HCT116 (cell line): ENCODE measurements at regions not wholly inside any gene's neighbourhood (a gene's known extent, or its start where the extent isn't known, plus 50 kb on each side); places are given as distances from the start of the nearest gene placed in this dataset.

ENCODE experiments used
- ATAC-seq: fragments of 200-7000 bp; cut with Tn5 transposase; 2 replicates; pipeline ENCODE4 v1.9.1; 2020; ENCODE audit warnings: mild to moderate bottlenecking, moderate library complexity
- BruUV-seq: library from RNA; stranded (reverse); fragments of 400-500 nt; replicated peaks from 2 replicates; lab custom pipeline; 2021; lab: Mats Ljungman, UMichigan
- CTCF ChIA-PET: fragments of 300-600 bp; sonication (Branson Sonifier 250); formaldehyde crosslinking; loops from one replicate; lab custom pipeline; 2021; ENCODE audit warnings: antibody characterized with exemption; lab: Charles Lee
- POLR2A ChIA-PET: fragments of 300-600, 350-600 bp; sonication (Branson Sonifier 250); formaldehyde crosslinking; loops from one replicate; lab custom pipeline; 2021; ENCODE audit warnings: antibody characterized with exemption; lab: Charles Lee
- RAD21 ChIA-PET, 2 experiments: fragments of 300-600 bp; sonication (Branson Sonifier 250); formaldehyde crosslinking; loops; one replicate each; lab custom pipeline; 2023; ENCODE audit warnings: low total read pairs in 2 of 2; ENCODE audit not compliant: uncharacterized antibody in 2 of 2, unreplicated experiment in 2 of 2, low non-redundant PET in 1 of 2; lab: Charles Lee
- DNase-seq: peaks from one replicate; pipeline ENCODE4 v3.0.0-alpha.2; 2010; ENCODE audit warnings: low read depth, low spot score
- H2AFZ ChIP-seq: fragments of 200-600 bp; shearing (Covaris generic), sonication (generic); 2 replicates; pipeline ENCODE4 v1.6.1; 2017; ENCODE audit warnings: low read depth, mixed run types, mixed read lengths, antibody characterized with exemption, low read length; ENCODE audit not compliant: poor library complexity, severe bottlenecking
- H3K27ac ChIP-seq: 2 replicates; pipeline ENCODE4 v1.5.1; 2012; ENCODE audit warnings: low read depth, low read length
- H3K27me3 ChIP-seq: fragments of 200-600 bp; sonication (generic); 2 replicates; pipeline ENCODE4 v1.6.1; 2016; ENCODE audit warnings: mixed run types, low read length, mixed read lengths; ENCODE audit not compliant: insufficient read depth
- H3K36me3 ChIP-seq, 2 experiments: fragments of 200-500 bp in 1 of 2; fragments of 200-600 bp in 1 of 2; sonication (Bioruptor generic) in 1 of 2; sonication (generic) in 1 of 2; 2 replicates each; pipeline versions ENCODE4 v1.5.1 to v1.6.1; 2014 to 2016; ENCODE audit warnings: low read length in 2 of 2, inconsistent platforms in 1 of 2, mixed read lengths in 1 of 2, mixed run types in 1 of 2; ENCODE audit not compliant: insufficient read depth in 2 of 2, control insufficient read depth in 1 of 2
- H3K4me1 ChIP-seq, 2 experiments: fragments of 200-600 bp in 1 of 2; sonication (generic) in 1 of 2; 2 replicates each; pipeline versions ENCODE4 v1.5.1 to v1.6.1; 2012 to 2017; ENCODE audit warnings: low read length in 2 of 2, inconsistent platforms in 1 of 2, mild to moderate bottlenecking in 1 of 2, mixed read lengths in 1 of 2, mixed run types in 1 of 2, moderate library complexity in 1 of 2; ENCODE audit not compliant: insufficient read depth in 2 of 2, control insufficient read depth in 1 of 2
- H3K4me2 ChIP-seq: fragments of 200-600 bp; sonication (generic); 2 replicates; pipeline ENCODE4 v1.6.1; 2017; ENCODE audit warnings: mixed run types, low read length, mixed read lengths
- H3K4me3 ChIP-seq, 2 experiments: fragments of 200-600 bp in 1 of 2; sonication (generic) in 1 of 2; replicated peaks in 1 of 2; 2 replicates each; pipeline ENCODE4 v1.5.1; 2011 to 2016; ENCODE audit warnings: low read length in 2 of 2, control low read depth in 1 of 2, low read depth in 1 of 2, mild to moderate bottlenecking in 1 of 2, mixed read lengths in 1 of 2, mixed run types in 1 of 2
- H3K79me2 ChIP-seq: fragments of 200-600 bp; sonication (generic); 2 replicates; pipeline ENCODE4 v1.6.1; 2017; ENCODE audit warnings: mild to moderate bottlenecking, mixed run types, low read length, moderate library complexity, mixed read lengths; ENCODE audit not compliant: insufficient read depth
- H3K9ac ChIP-seq: fragments of 200-600 bp; sonication (generic); 2 replicates; pipeline ENCODE4 v1.6.1; 2016; ENCODE audit warnings: low read length, mixed read lengths
- H3K9me2 ChIP-seq: fragments of 200-600 bp; sonication (generic), shearing (Covaris generic); 2 replicates; pipeline ENCODE4 v1.6.1; 2017; ENCODE audit warnings: mixed run types, mild to moderate bottlenecking, moderate library complexity; ENCODE audit not compliant: insufficient read depth
- H3K9me3 ChIP-seq, 2 experiments: fragments of 200-500 bp in 1 of 2; fragments of 200-600 bp in 1 of 2; sonication (Bioruptor generic) in 1 of 2; sonication (generic) in 1 of 2; 2 replicates each; pipeline ENCODE4 v1.6.1; 2014 to 2017; ENCODE audit warnings: low read length in 2 of 2, mixed read lengths in 2 of 2, inconsistent platforms in 1 of 2, low read depth in 1 of 2, mild to moderate bottlenecking in 1 of 2, mixed run types in 1 of 2, moderate library complexity in 1 of 2; ENCODE audit not compliant: control insufficient read depth in 1 of 2, insufficient read depth in 1 of 2
- H4K20me1 ChIP-seq: fragments of 200-600 bp; sonication (generic), shearing (Covaris generic); 2 replicates; pipeline ENCODE4 v1.6.1; 2017; ENCODE audit warnings: mixed run types, mild to moderate bottlenecking, moderate library complexity; ENCODE audit not compliant: insufficient read depth
- CBX3 ChIP-seq: IDR thresholded peaks from 2 replicates; pipeline ENCODE4 v1.6.1; 2012; ENCODE audit warnings: low read depth
- EGR1 ChIP-seq: IDR thresholded peaks from 2 replicates; pipeline ENCODE4 v1.6.1; 2012; ENCODE audit warnings: low read depth
- EZH2 ChIP-seq: fragments of 200-600 bp; sonication (generic); IDR thresholded peaks from 2 replicates; pipeline ENCODE4 v1.6.1; 2017; ENCODE audit warnings: antibody characterized with exemption, mixed run types
- EZH2phosphoT487 ChIP-seq: fragments of 200-600 bp; IDR thresholded peaks from 2 replicates; pipeline ENCODE4 v1.6.1; 2018; ENCODE audit warnings: antibody characterized with exemption, borderline replicate concordance
- FOSL1 ChIP-seq: IDR thresholded peaks from 2 replicates; pipeline ENCODE4 v1.6.1; 2012; ENCODE audit warnings: low read depth
- JUND ChIP-seq: IDR thresholded peaks from 2 replicates; pipeline ENCODE4 v1.6.1; 2012
- POLR2A ChIP-seq: IDR thresholded peaks from 2 replicates; pipeline ENCODE4 v1.7.0; 2011; ENCODE audit warnings: borderline replicate concordance; ENCODE audit not compliant: insufficient read depth, insufficient read length; ENCODE audit errors: extremely low read depth
- POLR2AphosphoS5 ChIP-seq: IDR thresholded peaks from 2 replicates; pipeline ENCODE4 v1.6.1; 2011; ENCODE audit warnings: mild to moderate bottlenecking, low read depth, low read length, moderate library complexity
- RAD21 ChIP-seq: IDR thresholded peaks from 2 replicates; pipeline ENCODE4 v1.6.1; 2012; ENCODE audit warnings: low read depth, mild to moderate bottlenecking
- SIN3A ChIP-seq: IDR thresholded peaks from 2 replicates; pipeline ENCODE4 v1.6.1; 2012; ENCODE audit warnings: low read depth
- SRF ChIP-seq: IDR thresholded peaks from 2 replicates; pipeline ENCODE4 v1.6.1; 2012; ENCODE audit warnings: low read depth
- YY1 ChIP-seq: IDR thresholded peaks from 2 replicates; pipeline ENCODE4 v1.6.1; 2011; ENCODE audit warnings: low read length, low read depth, moderate library complexity, mild to moderate bottlenecking; ENCODE audit not compliant: insufficient replicate concordance; ENCODE audit errors: extremely low read depth
- ZNF274 ChIP-seq: fragments of 200-500 bp; sonication (Bioruptor generic); IDR thresholded peaks from 2 replicates; pipeline ENCODE4 v1.6.1; 2014; ENCODE audit warnings: mild to moderate bottlenecking, low read depth, low read length, inconsistent platforms
- intact Hi-C: fragments of 100-400 bp; cut with micrococcal nuclease; formaldehyde crosslinking; loops from 2 replicates; pipeline ENCODE4 v1.10.0; 2022
- TF ChIP-seq, protein P1 (sequence below): IDR thresholded peaks from 2 replicates; pipeline ENCODE4 v1.6.1; 2012; ENCODE audit warnings: low read depth
- TF ChIP-seq, protein P2 (sequence below): IDR thresholded peaks from 2 replicates; pipeline ENCODE4 v1.6.1; 2012
- TF ChIP-seq, protein P3 (sequence below), 3 experiments: fragments of 200-600 bp in 1 of 3; sonication (generic) in 1 of 3; IDR thresholded peaks in 2 of 3; conservative IDR thresholded peaks in 1 of 3; 2 replicates each; pipeline ENCODE4 v1.5.1; 2012 to 2017; ENCODE audit warnings: low read depth in 2 of 3, low read length in 2 of 3, antibody characterized with exemption in 1 of 3, borderline replicate concordance in 1 of 3, control low read depth in 1 of 3, mild to moderate bottlenecking in 1 of 3, mixed read lengths in 1 of 3, mixed run types in 1 of 3, moderate library complexity in 1 of 3; ENCODE audit not compliant: insufficient read depth in 1 of 3
- TF ChIP-seq, protein P4 (sequence below): IDR thresholded peaks from 2 replicates; pipeline ENCODE4 v1.6.1; 2012
- TF ChIP-seq, protein P5 (sequence below): IDR thresholded peaks from 2 replicates; pipeline ENCODE4 v1.6.1; 2011; ENCODE audit warnings: mild to moderate bottlenecking, low read length, moderate library complexity; ENCODE audit not compliant: insufficient replicate concordance; ENCODE audit errors: extremely low read depth

DNA sequence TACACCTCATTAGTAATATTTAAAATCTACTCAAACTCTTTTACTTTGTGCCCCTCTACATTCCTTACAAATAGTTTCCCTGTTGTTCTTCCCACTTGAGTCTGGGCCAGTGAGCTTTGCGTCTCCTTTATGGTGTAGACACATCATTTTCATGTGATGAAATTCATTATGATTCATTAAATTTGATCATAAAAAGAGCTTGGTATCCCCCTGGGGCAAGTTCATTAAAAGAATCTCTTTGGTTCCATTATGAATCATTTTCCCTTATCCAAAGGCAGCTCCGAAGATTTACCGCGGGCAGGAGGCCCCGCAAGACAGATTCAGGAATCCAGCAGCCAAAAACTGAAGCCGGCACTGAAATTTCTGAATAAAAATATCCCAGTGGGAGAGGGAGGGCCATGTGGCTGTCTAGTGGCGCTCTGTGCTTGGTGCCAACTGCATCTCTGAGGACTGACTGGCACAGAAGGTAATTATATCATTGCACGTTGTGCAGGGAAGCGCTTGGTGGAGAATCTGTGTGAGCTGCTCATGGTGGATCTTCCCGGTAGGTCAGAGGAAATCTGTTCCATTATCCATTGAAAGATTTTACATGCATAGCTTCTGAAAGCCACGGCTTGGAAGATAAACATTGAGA is 151.4 kb upstream of the PITRM1 start:
- TF ChIP-seq CBX3 (no peak), JUND (no peak), YY1 (no peak), POLR2A (no peak), POLR2AphosphoS5 (no peak), SRF (no peak), SIN3A (no peak), ZNF274 (no peak), EZH2 (no peak), EZH2phosphoT487 (no peak), EGR1 (no peak), RAD21 (no peak), FOSL1 (no peak)
- TF ChIP-seq, protein P1, sequence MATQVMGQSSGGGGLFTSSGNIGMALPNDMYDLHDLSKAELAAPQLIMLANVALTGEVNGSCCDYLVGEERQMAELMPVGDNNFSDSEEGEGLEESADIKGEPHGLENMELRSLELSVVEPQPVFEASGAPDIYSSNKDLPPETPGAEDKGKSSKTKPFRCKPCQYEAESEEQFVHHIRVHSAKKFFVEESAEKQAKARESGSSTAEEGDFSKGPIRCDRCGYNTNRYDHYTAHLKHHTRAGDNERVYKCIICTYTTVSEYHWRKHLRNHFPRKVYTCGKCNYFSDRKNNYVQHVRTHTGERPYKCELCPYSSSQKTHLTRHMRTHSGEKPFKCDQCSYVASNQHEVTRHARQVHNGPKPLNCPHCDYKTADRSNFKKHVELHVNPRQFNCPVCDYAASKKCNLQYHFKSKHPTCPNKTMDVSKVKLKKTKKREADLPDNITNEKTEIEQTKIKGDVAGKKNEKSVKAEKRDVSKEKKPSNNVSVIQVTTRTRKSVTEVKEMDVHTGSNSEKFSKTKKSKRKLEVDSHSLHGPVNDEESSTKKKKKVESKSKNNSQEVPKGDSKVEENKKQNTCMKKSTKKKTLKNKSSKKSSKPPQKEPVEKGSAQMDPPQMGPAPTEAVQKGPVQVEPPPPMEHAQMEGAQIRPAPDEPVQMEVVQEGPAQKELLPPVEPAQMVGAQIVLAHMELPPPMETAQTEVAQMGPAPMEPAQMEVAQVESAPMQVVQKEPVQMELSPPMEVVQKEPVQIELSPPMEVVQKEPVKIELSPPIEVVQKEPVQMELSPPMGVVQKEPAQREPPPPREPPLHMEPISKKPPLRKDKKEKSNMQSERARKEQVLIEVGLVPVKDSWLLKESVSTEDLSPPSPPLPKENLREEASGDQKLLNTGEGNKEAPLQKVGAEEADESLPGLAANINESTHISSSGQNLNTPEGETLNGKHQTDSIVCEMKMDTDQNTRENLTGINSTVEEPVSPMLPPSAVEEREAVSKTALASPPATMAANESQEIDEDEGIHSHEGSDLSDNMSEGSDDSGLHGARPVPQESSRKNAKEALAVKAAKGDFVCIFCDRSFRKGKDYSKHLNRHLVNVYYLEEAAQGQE: no peak
- TF ChIP-seq, protein P2, sequence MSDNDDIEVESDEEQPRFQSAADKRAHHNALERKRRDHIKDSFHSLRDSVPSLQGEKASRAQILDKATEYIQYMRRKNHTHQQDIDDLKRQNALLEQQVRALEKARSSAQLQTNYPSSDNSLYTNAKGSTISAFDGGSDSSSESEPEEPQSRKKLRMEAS: no peak
- TF ChIP-seq, protein P3, sequence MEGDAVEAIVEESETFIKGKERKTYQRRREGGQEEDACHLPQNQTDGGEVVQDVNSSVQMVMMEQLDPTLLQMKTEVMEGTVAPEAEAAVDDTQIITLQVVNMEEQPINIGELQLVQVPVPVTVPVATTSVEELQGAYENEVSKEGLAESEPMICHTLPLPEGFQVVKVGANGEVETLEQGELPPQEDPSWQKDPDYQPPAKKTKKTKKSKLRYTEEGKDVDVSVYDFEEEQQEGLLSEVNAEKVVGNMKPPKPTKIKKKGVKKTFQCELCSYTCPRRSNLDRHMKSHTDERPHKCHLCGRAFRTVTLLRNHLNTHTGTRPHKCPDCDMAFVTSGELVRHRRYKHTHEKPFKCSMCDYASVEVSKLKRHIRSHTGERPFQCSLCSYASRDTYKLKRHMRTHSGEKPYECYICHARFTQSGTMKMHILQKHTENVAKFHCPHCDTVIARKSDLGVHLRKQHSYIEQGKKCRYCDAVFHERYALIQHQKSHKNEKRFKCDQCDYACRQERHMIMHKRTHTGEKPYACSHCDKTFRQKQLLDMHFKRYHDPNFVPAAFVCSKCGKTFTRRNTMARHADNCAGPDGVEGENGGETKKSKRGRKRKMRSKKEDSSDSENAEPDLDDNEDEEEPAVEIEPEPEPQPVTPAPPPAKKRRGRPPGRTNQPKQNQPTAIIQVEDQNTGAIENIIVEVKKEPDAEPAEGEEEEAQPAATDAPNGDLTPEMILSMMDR (IDR thresholded peaks at IDR 0.05 in 2 of 3, conservative IDR thresholded peaks at IDR 0.05 in 1 of 3; ENCODE audit: borderline replicate concordance in 1 of 3, insufficient read depth in 1 of 3, low read depth in 2 of 3, low read length in 2 of 3): no peak
- TF ChIP-seq, protein P4, sequence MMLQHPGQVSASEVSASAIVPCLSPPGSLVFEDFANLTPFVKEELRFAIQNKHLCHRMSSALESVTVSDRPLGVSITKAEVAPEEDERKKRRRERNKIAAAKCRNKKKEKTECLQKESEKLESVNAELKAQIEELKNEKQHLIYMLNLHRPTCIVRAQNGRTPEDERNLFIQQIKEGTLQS: no peak
- TF ChIP-seq, protein P5, sequence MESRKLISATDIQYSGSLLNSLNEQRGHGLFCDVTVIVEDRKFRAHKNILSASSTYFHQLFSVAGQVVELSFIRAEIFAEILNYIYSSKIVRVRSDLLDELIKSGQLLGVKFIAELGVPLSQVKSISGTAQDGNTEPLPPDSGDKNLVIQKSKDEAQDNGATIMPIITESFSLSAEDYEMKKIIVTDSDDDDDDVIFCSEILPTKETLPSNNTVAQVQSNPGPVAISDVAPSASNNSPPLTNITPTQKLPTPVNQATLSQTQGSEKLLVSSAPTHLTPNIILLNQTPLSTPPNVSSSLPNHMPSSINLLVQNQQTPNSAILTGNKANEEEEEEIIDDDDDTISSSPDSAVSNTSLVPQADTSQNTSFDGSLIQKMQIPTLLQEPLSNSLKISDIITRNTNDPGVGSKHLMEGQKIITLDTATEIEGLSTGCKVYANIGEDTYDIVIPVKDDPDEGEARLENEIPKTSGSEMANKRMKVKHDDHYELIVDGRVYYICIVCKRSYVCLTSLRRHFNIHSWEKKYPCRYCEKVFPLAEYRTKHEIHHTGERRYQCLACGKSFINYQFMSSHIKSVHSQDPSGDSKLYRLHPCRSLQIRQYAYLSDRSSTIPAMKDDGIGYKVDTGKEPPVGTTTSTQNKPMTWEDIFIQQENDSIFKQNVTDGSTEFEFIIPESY: no peak
- Histone ChIP-seq H2AFZ (no peak overlapping the region), H3K27me3 (no peaks in the 10 kb centered on the region), H3K4me2 (no peak overlapping the region), H3K36me3 (no peaks in the 10 kb centered on the region), H3K4me1 (no peaks in the 10 kb centered on the region; a peak in 1 of 4 replicates), H3K4me3 (no peak overlapping the region), H3K27ac (no peak overlapping the region), H4K20me1 (no peaks in the 10 kb centered on the region), H3K9me3 (no peaks in the 10 kb centered on the region), H3K79me2 (no peaks in the 10 kb centered on the region), H3K9ac (no peak overlapping the region), H3K9me2 (no peaks in the 10 kb centered on the region)
- ChIA-PET POLR2A (no interaction called here), RAD21 (no interaction called here), CTCF (no interaction called here)
- intact Hi-C loops: no loop called here
- DNase-seq (no peak), ATAC-seq (no peak)
- no TSS peak for BruUV-seq
